Adrenal gland (tissue), 5 donors: ENCODE measurements at regions not wholly inside any gene's neighbourhood (a gene's known extent, or its start where the extent isn't known, plus 50 kb on each side); places are given as distances from the start of the nearest gene placed in this dataset.
"Not testable (repeated sequence)": the region's sequence is repeated elsewhere in the genome, so short reads cannot be mapped to it uniquely, and the experiment has no call there.

Experiments used
- POLR2A ChIP-seq, 2 donors: fragments of 450-650 bp; IDR thresholded peaks; one replicate each; pipeline ENCODE4 v1.6.1; 2017; ENCODE audit warnings: antibody characterized with exemption in 2 of 2, mild to moderate bottlenecking in 2 of 2, moderate library complexity in 1 of 2
- TF ChIP-seq, protein P1 (sequence below), 6 experiments: fragments of 450-650 bp in 4 of 6; fragments of 200-600 bp in 2 of 6; sonication (generic) in 1 of 6; IDR thresholded peaks; 1 replicate in 5 of 6; 2 replicates in 1 of 6; pipeline versions ENCODE4 v1.5.1 to v1.8.0; 2016 to 2021; ENCODE audit warnings: antibody characterized with exemption in 6 of 6, mild to moderate bottlenecking in 2 of 6, moderate library complexity in 1 of 6
- donor health status: DM: no; HTN: no; CAD: no.

- TF ChIP-seq, protein P1, sequence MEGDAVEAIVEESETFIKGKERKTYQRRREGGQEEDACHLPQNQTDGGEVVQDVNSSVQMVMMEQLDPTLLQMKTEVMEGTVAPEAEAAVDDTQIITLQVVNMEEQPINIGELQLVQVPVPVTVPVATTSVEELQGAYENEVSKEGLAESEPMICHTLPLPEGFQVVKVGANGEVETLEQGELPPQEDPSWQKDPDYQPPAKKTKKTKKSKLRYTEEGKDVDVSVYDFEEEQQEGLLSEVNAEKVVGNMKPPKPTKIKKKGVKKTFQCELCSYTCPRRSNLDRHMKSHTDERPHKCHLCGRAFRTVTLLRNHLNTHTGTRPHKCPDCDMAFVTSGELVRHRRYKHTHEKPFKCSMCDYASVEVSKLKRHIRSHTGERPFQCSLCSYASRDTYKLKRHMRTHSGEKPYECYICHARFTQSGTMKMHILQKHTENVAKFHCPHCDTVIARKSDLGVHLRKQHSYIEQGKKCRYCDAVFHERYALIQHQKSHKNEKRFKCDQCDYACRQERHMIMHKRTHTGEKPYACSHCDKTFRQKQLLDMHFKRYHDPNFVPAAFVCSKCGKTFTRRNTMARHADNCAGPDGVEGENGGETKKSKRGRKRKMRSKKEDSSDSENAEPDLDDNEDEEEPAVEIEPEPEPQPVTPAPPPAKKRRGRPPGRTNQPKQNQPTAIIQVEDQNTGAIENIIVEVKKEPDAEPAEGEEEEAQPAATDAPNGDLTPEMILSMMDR (IDR thresholded peaks at IDR 0.05), result not testable (repeated sequence)
- not testable (repeated sequence) for TF ChIP-seq POLR2A (IDR thresholded peaks at IDR 0.05)
Measured at GRCh38 chr9:42357604-42358373, 174.3 kb downstream of the SPATA31A6 start.
